Thyroid gland (tissue), 4 donors: ENCODE measurements at regions not wholly inside any gene's neighbourhood (a gene's known extent, or its start where the extent isn't known, plus 50 kb on each side); places are given as distances from the start of the nearest gene placed in this dataset.
A peak's percentile ranks its signal among the peaks of the same experiment; 100 is the strongest.

Experiments
- CTCF ChIP-seq, 6 experiments: fragments of 200-600 bp in 3 of 6; fragments of 450-650 bp in 3 of 6; sonication (generic) in 3 of 6; IDR thresholded peaks; one replicate each; pipeline ENCODE4 v1.5.1; 2016 to 2019; ENCODE audit warnings: antibody characterized with exemption in 6 of 6, mild to moderate bottlenecking in 2 of 6, inconsistent platforms in 1 of 6, moderate library complexity in 1 of 6
- POLR2A ChIP-seq, 2 donors: fragments of 450-650 bp; IDR thresholded peaks; one replicate each; pipeline ENCODE4 v1.6.1; 2017; ENCODE audit warnings: antibody characterized with exemption in 2 of 2, mild to moderate bottlenecking in 2 of 2, moderate library complexity in 1 of 2

GRCh38 chr14:76956316-76957090, 72.0 kb downstream of the IRF2BPL start:
- TF ChIP-seq CTCF (IDR thresholded peaks at IDR 0.05) (peak in 4 of 6 experiments; percentile 17 to 33 (median 28)), POLR2A (IDR thresholded peaks at IDR 0.05) (peak in 1 of 2 donors; percentile 68)
